BJ (cell line): ENCODE measurements at regions not wholly inside any gene's neighbourhood (a gene's known extent, or its start where the extent isn't known, plus 50 kb on each side); places are given as distances from the start of the nearest gene placed in this dataset.

Experiments
- CTCF ChIA-PET: fragments of 350-600 bp; formaldehyde crosslinking; extraction: SDS; loops from one replicate; lab custom pipeline; 2021; ENCODE audit warnings: antibody characterized with exemption, inconsistent platforms; lab: Yijun Ruan, JAX
- POLR2A ChIA-PET: fragments of 300-600 bp; sonication (Branson Sonifier 250); formaldehyde crosslinking; extraction: SDS; loops from one replicate; lab custom pipeline; 2021; ENCODE audit warnings: antibody characterized with exemption; lab: Charles Lee
- DNase-seq: peaks from one replicate; pipeline ENCODE4 v3.0.0-alpha.2; 2011; ENCODE audit warnings: low read depth
- H3K27me3 ChIP-seq: 2 replicates; pipeline ENCODE4 v1.6.0; 2011; ENCODE audit warnings: low read length; ENCODE audit not compliant: control insufficient read depth, insufficient read depth
- H3K36me3 ChIP-seq: 2 replicates; pipeline ENCODE4 v1.5.1; 2011; ENCODE audit warnings: low read length; ENCODE audit not compliant: control insufficient read depth, insufficient read depth
- H3K4me3 ChIP-seq: 2 replicates; pipeline ENCODE4 v1.5.1; 2011; ENCODE audit warnings: low read depth, mild to moderate bottlenecking, control low read depth, low read length
- CTCF ChIP-seq: IDR thresholded peaks from 2 replicates; pipeline ENCODE4 v1.5.1; 2011; ENCODE audit warnings: low read depth, mild to moderate bottlenecking, control low read depth, inconsistent platforms, low read length, moderate library complexity; ENCODE audit not compliant: insufficient read depth

- no peak for DNase-seq
- TF ChIP-seq CTCF: no peak
- ChIA-PET POLR2A (no interaction called here), CTCF (no interaction called here)
- H3K36me3 ChIP-seq: no peaks in the 10 kb centered on the region
- H3K27me3 ChIP-seq: peaks cover 4% of the 10 kb centered on the region; the same call in 1 of the 2 replicates
- H3K4me3 ChIP-seq: no peak overlapping the region
Observed at GRCh38 chr10:62726142-62726541, 78.4 kb upstream of the ADO start.

DNA sequence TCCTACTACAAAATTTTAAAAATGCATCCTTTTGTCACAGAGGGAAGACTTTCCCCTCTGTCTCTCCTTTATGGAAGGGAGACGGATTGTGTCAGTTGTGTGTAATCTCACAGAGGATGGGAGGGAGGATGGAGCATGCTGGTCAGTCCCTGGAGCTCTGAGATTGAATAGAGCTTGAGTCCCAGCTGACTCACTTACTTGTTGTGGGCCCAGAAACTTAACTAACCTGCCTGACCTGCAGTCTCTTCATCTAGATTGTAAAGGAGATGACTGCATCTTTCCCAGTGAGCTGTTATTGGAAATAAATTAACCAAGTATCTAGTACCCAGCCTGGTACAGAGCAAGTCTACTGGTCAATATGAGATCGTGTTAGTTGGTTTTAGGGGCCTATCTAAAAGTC is 77.9 kb upstream of the ADO start:
- CTCF ChIA-PET: no interaction called here
- no peak for DNase-seq
- Histone ChIP-seq H3K27me3 (peaks cover 4% of the 10 kb centered on the region; the same call in 1 of the 2 replicates), H3K36me3 (no peaks in the 10 kb centered on the region), H3K4me3 (no peak overlapping the region)
- TF ChIP-seq CTCF: no peak
- POLR2A ChIA-PET: no interaction called here

GRCh38 chr10:62727934-62728333 is 76.6 kb upstream of the ADO start:
- DNase-seq: no peak
- ChIA-PET POLR2A (interaction anchor here (0.5 kb wide), 1 partner anchor 420 kb away, joined by 3 read pairs; no protein-coding TSS in a partner anchor), CTCF (no interaction called here)

GRCh38 chr10:62728479-62728878 is 76.0 kb upstream of the ADO start:
- ChIA-PET CTCF (interaction anchor here (0.6 kb wide), 1 partner anchor 95 kb away, joined by 3 read pairs; no protein-coding TSS in a partner anchor), POLR2A (interaction anchor here (0.5 kb wide), 1 partner anchor 420 kb away, joined by 3 read pairs; no protein-coding TSS in a partner anchor)
- peaks cover under 1% of the 10 kb centered on the region; the same call in 1 of the 2 replicates for H3K27me3 ChIP-seq
- TF ChIP-seq CTCF: no peak
- no peaks in the 10 kb centered on the region for H3K36me3 ChIP-seq
- no peak overlapping the region for H3K4me3 ChIP-seq
- DNase-seq: no peak

More at GRCh38 chr10:62727934-62728333, 76.6 kb upstream of the ADO start:
- H3K27me3 ChIP-seq: peaks cover 4% of the 10 kb centered on the region; the same call in 1 of the 2 replicates
- H3K36me3 ChIP-seq: no peaks in the 10 kb centered on the region
- no peak overlapping the region for H3K4me3 ChIP-seq
- no peak for TF ChIP-seq CTCF

- POLR2A ChIA-PET: no interaction called here
- Histone ChIP-seq H3K36me3 (no peaks in the 10 kb centered on the region), H3K27me3 (no peaks in the 10 kb centered on the region; the same call in 1 of the 2 replicates), H3K4me3 (no peak overlapping the region)
- no peak for DNase-seq
- CTCF ChIA-PET: interaction anchor here (0.6 to 1.7 kb wide), 2 partner anchors 10 to 12 kb away, joined by 3 to 5 read pairs; no protein-coding TSS in a partner anchor
- TF ChIP-seq CTCF: no peak
Observed at GRCh38 chr10:62732841-62733653, 71.5 kb upstream of the ADO start.
